Renal cortical epithelial cell (primary cell): ENCODE measurements at regions not wholly inside any gene's neighbourhood (a gene's known extent, or its start where the extent isn't known, plus 50 kb on each side); places are given as distances from the start of the nearest gene placed in this dataset.

Source experiments
- DNase-seq: peaks from one replicate; pipeline ENCODE4 v3.0.0-alpha.2; 2011; ENCODE audit warnings: low read depth

GRCh38 chr7:84548366-84549365 lies 354.1 kb upstream of the SEMA3A start:
- DNase-seq = peak; percentile 92

GRCh38 chr7:84547331-84547730 lies 352.7 kb upstream of the SEMA3A start:
- peak; percentile 38 for DNase-seq

- DNase-seq = no peak
Measured at GRCh38 chr7:84546403-84546802, 351.8 kb upstream of the SEMA3A start.

- no peak for DNase-seq
Measured at GRCh38 chr7:84538268-84538667, 343.7 kb upstream of the SEMA3A start.

GRCh38 chr7:84536271-84536870 lies 341.8 kb upstream of the SEMA3A start:
- peak; percentile 94 for DNase-seq

- DNase-seq = peak; percentile 54
Measured at GRCh38 chr7:84535580-84536270, 341.1 kb upstream of the SEMA3A start.

GRCh38 chr7:84533182-84533581 lies 338.6 kb upstream of the SEMA3A start:
- no peak for DNase-seq

- DNase-seq = peak; percentile 90
Measured at GRCh38 chr7:84532196-84532595, 337.6 kb upstream of the SEMA3A start.

- DNase-seq = peak; percentile 91
Measured at GRCh38 chr7:84529480-84530205, 335.1 kb upstream of the SEMA3A start.

- no peak for DNase-seq
Measured at GRCh38 chr7:84528756-84529479, 334.3 kb upstream of the SEMA3A start.

GRCh38 chr7:84524714-84525694 lies 330.4 kb upstream of the SEMA3A start:
- DNase-seq = peak; percentile 63

GRCh38 chr7:84513061-84513460 lies 318.5 kb upstream of the SEMA3A start:
- no peak for DNase-seq

GRCh38 chr7:84512055-84512454 lies 317.5 kb upstream of the SEMA3A start:
- DNase-seq = no peak

GRCh38 chr7:84510505-84510904 lies 315.9 kb upstream of the SEMA3A start:
- peak; percentile 16 for DNase-seq

- DNase-seq = no peak
Measured at GRCh38 chr7:84509522-84509921, 314.9 kb upstream of the SEMA3A start.

- DNase-seq = no peak
Measured at GRCh38 chr7:84508606-84509005, 314.0 kb upstream of the SEMA3A start.

- no peak for DNase-seq
Measured at GRCh38 chr7:84507529-84507928, 312.9 kb upstream of the SEMA3A start.

- no peak for DNase-seq
Measured at GRCh38 chr7:84506151-84506550, 311.6 kb upstream of the SEMA3A start.

GRCh38 chr7:84502239-84502638 lies 307.6 kb upstream of the SEMA3A start:
- no peak for DNase-seq

GRCh38 chr7:84497873-84498272 lies 303.3 kb upstream of the SEMA3A start:
- no peak for DNase-seq
